Eye (tissue), 1 donor: ENCODE measurements at regions not wholly inside any gene's neighbourhood (a gene's known extent, or its start where the extent isn't known, plus 50 kb on each side); places are given as distances from the start of the nearest gene placed in this dataset.
A peak's percentile ranks its signal among the peaks of the same experiment; 100 is the strongest.

ENCODE experiments used
- DNase-seq: peaks from one replicate; pipeline ENCODE4 v3.0.0-alpha.2; 2015

- DNase-seq: no peak
These were observed 421.3 kb upstream of the ADGRL2 start for GRCh38 chr1:81379430-81379829.

GRCh38 chr1:81377406-81377805 lies 423.3 kb upstream of the ADGRL2 start:
- DNase-seq: no peak

- DNase-seq: no peak
These were observed 424.7 kb upstream of the ADGRL2 start for GRCh38 chr1:81375884-81376548.

GRCh38 chr1:81374481-81374880 lies 426.3 kb upstream of the ADGRL2 start:
- DNase-seq: no peak

GRCh38 chr1:81371864-81372263 lies 428.9 kb upstream of the ADGRL2 start:
- no peak for DNase-seq

GRCh38 chr1:81369833-81370232 lies 430.9 kb upstream of the ADGRL2 start:
- DNase-seq: peak; percentile 54

- DNase-seq: no peak
These were observed 434.6 kb upstream of the ADGRL2 start for GRCh38 chr1:81366173-81366572.

- DNase-seq: no peak
These were observed 436.6 kb upstream of the ADGRL2 start for GRCh38 chr1:81364088-81364487.

GRCh38 chr1:81358151-81358550 lies 442.6 kb upstream of the ADGRL2 start:
- DNase-seq: no peak

- DNase-seq: no peak
These were observed 448.9 kb upstream of the ADGRL2 start for GRCh38 chr1:81351864-81352263.

- DNase-seq: no peak
These were observed 451.4 kb upstream of the ADGRL2 start for GRCh38 chr1:81349194-81349965.

- no peak for DNase-seq
These were observed 455.6 kb upstream of the ADGRL2 start for GRCh38 chr1:81345110-81345509.

GRCh38 chr1:81340239-81340638 lies 460.5 kb upstream of the ADGRL2 start:
- DNase-seq: no peak

GRCh38 chr1:81337226-81337625 lies 463.5 kb upstream of the ADGRL2 start:
- DNase-seq: no peak

- DNase-seq: no peak
These were observed 464.9 kb upstream of the ADGRL2 start for GRCh38 chr1:81335876-81336275.

- no peak for DNase-seq
These were observed 470.2 kb upstream of the ADGRL2 start for GRCh38 chr1:81330521-81330920.

- no peak for DNase-seq
These were observed 470.6 kb upstream of the ADGRL2 start for GRCh38 chr1:81330111-81330510.

GRCh38 chr1:81329041-81329440 lies 471.7 kb upstream of the ADGRL2 start:
- peak; percentile 34 for DNase-seq

- no peak for DNase-seq
These were observed 473.0 kb upstream of the ADGRL2 start for GRCh38 chr1:81327743-81328142.

- no peak for DNase-seq
These were observed 473.5 kb upstream of the ADGRL2 start for GRCh38 chr1:81327103-81327710.

GRCh38 chr1:81326212-81326611 lies 474.5 kb upstream of the ADGRL2 start:
- DNase-seq: no peak

- DNase-seq: no peak
These were observed 475.3 kb upstream of the ADGRL2 start for GRCh38 chr1:81325397-81325796.

- no peak for DNase-seq
These were observed 476.9 kb upstream of the ADGRL2 start for GRCh38 chr1:81323862-81324261.

GRCh38 chr1:81317191-81317590 lies 483.5 kb upstream of the ADGRL2 start:
- no peak for DNase-seq
